NCI-H1048 (cell line): ENCODE measurements at regions not wholly inside any gene's neighbourhood (a gene's known extent, or its start where the extent isn't known, plus 50 kb on each side); places are given as distances from the start of the nearest gene placed in this dataset.

ENCODE experiments used
- DNase-seq: peaks from one replicate; lab custom pipeline; 2025; lab: John Stamatoyannopoulos, UW

GRCh38 chr20:57876163-57876562 is 166.3 kb upstream of the PMEPA1 start:
- no peak for DNase-seq

GRCh38 chr20:57874141-57874540 is 164.3 kb upstream of the PMEPA1 start:
- no peak for DNase-seq

DNA sequence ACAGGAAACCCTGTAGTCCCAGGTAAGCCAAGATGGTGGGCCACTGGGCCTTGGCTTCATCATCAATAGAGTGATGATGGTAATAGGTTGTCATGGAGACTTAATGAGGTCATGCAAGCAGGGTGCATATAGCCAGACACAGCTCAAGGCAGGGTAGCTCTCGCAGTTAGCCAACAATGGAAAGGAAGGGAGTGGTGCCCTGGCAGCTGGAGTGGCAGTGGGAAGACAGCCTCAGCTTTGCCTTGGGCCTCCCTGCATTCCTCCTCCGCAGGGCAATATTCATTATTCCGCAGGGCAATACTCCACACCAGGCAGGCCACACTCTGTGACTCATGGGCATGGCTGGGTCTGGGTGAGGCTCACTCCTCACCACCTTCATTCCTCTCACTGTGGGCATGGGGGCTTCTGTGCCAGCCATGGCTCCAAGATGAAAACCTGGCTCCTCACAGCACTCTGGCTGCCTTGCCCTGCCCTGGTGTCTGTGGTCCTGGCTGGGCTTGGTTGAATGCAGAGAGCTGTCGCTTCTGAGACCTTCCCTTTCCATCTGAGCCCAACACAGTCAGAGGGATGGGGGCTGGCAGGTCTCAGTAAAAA is 163.1 kb upstream of the PMEPA1 start:
- no peak for DNase-seq

- DNase-seq: no peak
These were observed 161.4 kb upstream of the PMEPA1 start for GRCh38 chr20:57871237-57871632.

GRCh38 chr20:57870597-57871236 is 160.9 kb upstream of the PMEPA1 start:
- no peak for DNase-seq

DNA sequence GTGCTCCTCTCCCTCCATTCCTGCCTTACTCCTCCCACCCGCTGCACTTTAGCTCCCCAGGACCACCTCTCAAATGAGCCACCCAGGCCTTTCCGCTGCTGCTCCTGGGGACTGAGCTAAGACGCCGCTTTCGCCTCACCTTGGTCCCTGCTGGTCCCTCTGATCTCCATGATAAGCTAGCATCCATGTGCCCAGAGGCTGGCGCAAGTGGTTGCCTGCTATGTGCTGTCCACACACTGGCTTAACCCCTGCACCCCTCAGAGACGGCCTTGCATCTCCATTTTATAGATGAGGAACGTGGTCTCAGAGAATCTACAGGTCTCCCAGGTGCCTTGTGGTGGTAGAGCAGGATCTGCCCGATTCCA is 160.1 kb upstream of the PMEPA1 start:
- no peak for DNase-seq

- no peak for DNase-seq
These were observed 159.6 kb upstream of the PMEPA1 start for GRCh38 chr20:57869291-57869950.

DNA sequence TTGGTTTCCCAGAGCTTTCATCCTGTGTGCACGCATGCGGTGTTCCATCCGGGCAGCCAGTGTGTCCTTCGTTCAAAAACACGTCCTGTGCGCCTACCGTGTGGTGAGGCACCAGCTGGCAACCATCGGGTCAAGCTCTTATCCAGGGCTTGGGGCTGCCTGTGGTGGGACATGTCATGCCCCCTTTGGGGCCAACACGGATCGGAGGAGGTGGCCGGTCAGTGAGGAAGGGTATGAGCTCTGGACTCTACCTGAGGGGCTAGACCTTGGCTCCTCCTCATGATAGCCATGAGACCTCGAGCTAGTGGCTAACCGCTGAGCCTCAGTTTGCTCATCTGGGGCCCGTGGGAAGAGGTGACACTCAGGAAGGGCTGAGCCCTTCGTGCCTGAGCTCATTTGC is 158.5 kb upstream of the PMEPA1 start:
- DNase-seq: no peak

DNA sequence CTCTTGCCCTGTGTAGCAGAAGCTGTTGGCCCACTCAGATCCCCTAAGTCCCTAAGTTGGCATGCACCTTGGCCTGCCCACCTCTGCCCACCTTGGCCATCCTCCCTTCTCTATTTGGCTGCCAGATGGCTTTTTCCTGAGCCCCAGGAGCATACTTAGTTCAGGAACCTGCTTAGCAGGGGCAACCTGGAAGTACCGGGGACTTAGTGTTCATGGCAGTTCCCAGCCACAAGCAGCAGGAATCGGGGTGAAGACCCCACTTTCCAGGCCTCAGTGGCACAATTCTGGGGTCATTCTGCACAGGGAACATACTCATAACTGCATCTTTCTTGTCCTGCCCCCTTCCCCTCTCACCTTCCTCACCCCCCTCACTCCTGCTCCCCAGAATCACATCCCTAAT is 158.0 kb upstream of the PMEPA1 start:
- no peak for DNase-seq

- no peak for DNase-seq
These were observed 157.5 kb upstream of the PMEPA1 start for GRCh38 chr20:57867181-57867803.

DNA sequence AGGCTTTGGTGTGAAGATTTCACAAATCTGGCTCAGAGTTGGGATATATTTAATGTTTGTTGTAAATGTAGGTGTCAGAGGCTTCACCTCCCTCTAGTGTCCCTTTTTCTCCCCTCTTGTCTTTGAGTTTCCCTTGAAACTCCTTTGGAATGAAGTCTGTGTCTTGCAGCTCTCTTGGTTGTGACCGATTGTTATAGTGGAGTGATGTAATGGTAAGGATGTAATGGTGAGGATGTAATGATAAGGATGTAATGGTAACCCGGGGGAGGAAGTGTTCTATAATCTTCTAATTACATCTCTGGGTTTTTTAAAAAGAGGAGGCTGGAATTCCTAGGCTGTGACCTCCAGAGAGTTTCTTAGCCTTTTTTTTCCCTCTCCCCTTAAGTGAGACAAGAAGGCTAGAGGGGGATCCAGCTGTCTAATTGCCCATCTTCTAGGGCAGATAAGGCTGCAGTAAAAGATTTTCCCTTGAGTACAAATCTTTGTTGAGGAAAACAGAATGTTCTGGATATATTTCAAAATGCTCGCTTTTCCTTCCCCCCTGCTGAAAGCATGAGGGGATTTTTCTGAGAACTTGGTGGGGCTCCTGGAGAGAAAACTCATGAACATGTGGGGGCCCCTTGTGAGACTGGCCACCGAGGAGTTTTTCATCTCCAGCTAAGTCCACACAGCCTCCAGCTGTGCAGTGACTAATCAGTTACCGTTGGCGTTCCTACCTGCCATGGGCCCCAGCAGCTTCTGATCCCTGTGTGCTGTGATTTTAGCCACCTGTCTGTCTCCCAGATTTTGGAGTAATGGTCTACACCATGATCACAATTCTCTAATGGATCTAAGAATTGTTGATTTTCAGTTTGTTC is 156.7 kb upstream of the PMEPA1 start:
- no peak for DNase-seq

- no peak for DNase-seq
These were observed 155.5 kb upstream of the PMEPA1 start for GRCh38 chr20:57865266-57865665.

GRCh38 chr20:57860576-57860975 is 150.8 kb upstream of the PMEPA1 start:
- DNase-seq: no peak

DNA sequence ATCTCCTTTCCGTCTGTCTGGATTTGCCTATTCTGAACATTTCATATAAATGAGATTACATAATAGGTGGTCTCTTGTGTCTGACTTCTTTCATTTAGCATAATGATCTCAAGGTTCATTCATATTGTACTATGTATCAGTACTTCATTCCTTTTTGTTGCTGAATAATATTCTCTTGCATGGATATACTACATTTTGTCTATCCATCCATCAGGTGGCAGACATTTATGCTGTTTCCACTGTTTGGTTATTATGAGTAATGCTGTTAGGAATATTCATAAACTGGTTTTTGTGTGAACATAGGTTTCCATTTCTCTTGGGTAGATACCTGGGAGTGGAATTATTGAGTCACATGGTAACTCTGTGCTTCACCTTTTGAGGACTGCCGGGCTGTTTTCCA is 148.2 kb upstream of the PMEPA1 start:
- DNase-seq: no peak

- DNase-seq: no peak
These were observed 147.3 kb upstream of the PMEPA1 start for GRCh38 chr20:57857118-57857517.

DNA sequence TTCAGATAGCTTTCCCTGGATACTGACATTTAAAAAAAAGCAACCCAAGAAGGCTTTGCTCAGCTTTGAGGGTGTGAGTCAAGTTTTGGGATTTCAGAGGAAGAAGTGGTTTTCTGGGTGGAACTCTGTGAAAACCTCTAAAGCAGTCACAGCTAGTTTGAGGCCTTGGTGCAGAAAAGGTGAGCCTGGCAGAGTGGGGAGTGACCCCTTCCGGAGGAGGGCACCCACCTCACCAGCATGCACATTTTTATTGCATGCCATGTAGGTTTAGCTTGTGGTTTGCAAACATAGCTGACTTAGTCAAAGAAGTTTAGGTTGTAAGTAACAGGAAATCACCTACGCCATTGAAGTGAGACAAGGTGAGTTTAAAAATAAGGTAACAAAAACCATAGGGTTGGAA is 146.8 kb upstream of the PMEPA1 start:
- DNase-seq: no peak

DNA sequence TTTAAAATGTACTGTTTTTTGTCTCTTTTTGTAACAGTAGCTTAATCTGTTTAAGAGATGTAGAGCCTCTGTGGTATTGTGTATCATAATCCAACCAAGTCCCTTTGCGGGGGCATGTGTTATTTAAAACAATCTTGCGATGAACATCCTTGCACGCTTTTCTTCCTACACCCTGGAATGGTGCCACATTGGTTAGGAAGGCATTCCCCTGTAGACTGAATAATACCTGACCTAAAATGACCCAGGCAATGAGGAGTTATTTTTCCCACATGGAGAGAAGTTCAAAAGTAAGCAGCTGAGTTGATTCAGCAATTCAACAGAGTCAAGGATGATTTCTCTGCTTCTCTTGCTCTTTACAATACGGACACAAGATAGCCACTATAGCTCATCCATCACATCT is 142.0 kb upstream of the PMEPA1 start:
- no peak for DNase-seq

GRCh38 chr20:57851025-57851682 is 141.3 kb upstream of the PMEPA1 start:
- no peak for DNase-seq

DNA sequence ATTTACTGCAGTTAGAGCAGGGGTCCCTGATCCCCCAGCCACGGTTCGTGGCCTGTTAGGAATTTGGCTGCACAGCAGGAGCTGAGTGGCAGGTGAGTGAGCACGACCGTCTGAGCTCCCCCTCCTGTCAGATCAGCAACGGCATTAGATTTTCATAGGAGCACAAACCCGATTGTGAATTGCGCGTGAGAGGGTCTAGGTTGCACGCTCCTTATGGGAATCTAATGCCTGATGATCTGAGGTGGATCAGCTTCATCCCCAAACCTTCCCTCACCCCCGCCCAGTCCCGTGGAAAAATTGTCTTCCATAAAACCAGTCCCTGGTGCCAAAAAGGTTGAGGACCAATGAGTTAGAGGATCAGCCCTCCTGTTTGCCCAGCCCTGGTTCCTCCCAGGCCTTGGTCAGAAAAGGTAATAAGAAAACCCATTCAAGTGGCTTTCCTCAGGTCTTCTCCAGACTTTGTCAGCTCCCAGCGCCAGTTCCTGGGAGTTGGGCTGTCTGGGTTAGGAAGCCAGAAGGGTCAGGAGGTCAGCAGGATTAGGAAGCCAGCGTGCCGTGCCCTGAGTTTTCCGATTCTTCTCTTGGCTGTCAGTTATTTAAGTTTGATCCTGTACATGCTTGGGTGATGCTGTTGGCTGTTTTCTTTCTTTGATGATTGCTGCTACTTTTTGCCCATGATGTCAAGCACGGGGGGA is 139.9 kb upstream of the PMEPA1 start:
- DNase-seq: no peak

DNA sequence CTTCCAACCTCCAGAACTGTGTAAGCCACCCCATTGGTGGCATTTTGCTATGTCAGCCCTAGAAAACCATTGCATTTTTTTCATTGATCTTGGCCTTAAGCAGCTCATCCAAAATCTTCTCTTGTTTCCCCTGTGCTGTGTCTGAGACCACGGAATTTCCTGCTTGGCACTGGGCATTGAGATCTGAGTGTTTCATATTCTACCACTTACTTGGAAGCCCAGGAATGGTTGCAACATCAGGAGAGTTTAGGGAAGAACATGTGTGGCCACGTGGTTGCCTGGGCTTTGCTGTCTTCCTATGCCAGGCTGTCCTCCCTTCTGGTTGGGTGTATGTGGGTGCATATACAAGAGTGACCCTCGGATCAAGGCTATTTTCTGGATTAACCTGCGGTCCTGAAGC is 139.3 kb upstream of the PMEPA1 start:
- no peak for DNase-seq

DNA sequence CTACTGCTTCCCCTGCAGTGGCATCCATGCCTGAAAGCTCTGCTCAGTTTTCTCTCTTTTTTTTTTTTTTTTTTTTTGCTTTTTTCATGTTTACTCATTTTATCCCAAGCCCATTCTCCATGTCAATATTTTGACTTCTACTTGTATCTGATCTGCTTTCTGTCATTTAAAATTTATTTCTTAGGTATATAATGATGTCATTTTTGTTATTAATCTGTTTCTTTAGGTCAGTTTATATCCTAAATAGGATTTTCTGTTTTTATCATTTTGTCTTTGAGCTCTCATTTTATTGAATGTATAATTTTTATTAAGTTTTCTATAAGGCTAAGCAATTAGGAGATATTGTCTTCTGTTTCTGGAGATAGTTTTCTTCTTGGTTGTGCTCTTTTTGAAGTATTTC is 138.5 kb upstream of the PMEPA1 start:
- no peak for DNase-seq
